ENCODE measurements at regions not wholly inside any gene's neighbourhood (a gene's known extent, or its start where the extent isn't known, plus 50 kb on each side); places are given as distances from the start of the nearest gene placed in this dataset.
A peak's percentile ranks its signal among the peaks of the same experiment; 100 is the strongest.

- Histone ChIP-seq H3K4me3 (ENCODE audit: control insufficient read depth in 1 of 2, extremely low read depth in 1 of 2, low read length in 1 of 2) (no peak overlapping the region), H3K36me3 (ENCODE audit: control insufficient read depth in 2 of 2, extremely low read depth in 1 of 2, insufficient read depth in 1 of 2, low read length in 1 of 2) (no peaks in the 10 kb centered on the region), H3K4me1 (ENCODE audit: control insufficient read depth in 1 of 2, extremely low read depth in 1 of 2, insufficient read depth in 2 of 2, low read length in 2 of 2) (peaks cover 0 to 15% of the 10 kb centered on the region in 2 experiments), H3K27ac (ENCODE audit: low read length) (no peak overlapping the region), H3K9me3 (no peaks in the 10 kb centered on the region), H3K27me3 (replicated peaks in 1 of 2; ENCODE audit: control insufficient read depth in 2 of 2, extremely low read depth in 1 of 2, insufficient read depth in 2 of 2, low read length in 1 of 2) (peaks cover 0 to 4% of the 10 kb centered on the region in 2 experiments)
- ATAC-seq (replicated peaks in 1 of 4) = no peak
- Mint-ChIP-seq H3K27me3 (no peaks in the 10 kb centered on the region), H3K9me3 (no peaks in the 10 kb centered on the region), H3K27ac (peak overlapping the region in 1 of 2 donors; percentile 27), H3K4me1 (peaks cover 5 to 19% (median 9%) of the 10 kb centered on the region in 3 donors), H3K36me3 (no peaks in the 10 kb centered on the region), H3K4me3 (no peak overlapping the region)
- DNase-seq = no peak
- WGBS (ENCODE audit: insufficient coverage) = 80% methylated on average over 1 of the region's 2 CpGs
- POLR2A ChIA-PET = no interaction called here
- CTCF ChIA-PET = no interaction called here
These were observed 57.0 kb upstream of the TNRC6C start for GRCh38 chr17:77901481-77901880.

- CTCF ChIA-PET = no interaction called here
These were observed 53.2 kb upstream of the TNRC6C start for GRCh38 chr17:77905266-77905665.

DNA sequence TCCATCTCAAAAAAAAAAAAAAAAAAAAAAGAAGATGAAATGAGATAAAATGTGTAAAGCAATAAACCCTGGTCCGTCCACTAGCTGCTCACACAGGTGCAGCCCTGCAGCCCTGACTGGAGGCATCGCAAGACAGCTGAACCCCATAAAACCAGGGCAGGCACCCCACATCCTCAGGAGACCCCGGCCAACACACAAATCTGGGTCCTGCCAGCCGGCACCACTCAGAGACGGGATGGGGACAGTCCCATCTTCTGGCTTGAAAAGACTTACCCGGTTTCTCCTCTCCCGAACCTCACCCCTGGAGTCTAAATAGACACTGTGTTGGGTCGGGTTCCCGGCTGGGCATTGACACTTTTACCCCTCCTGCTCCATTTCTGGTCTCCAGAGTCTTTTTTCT is 52.7 kb upstream of the TNRC6C start:
- DNase-seq (no peak), ATAC-seq (replicated peaks in 1 of 4) (no peak)
- peaks cover 0 to 9% (median 0%) of the 10 kb centered on the region in 3 donors for H3K4me1 Mint-ChIP-seq
- 80% methylated on average over 9 of the region's 9 CpGs for WGBS (ENCODE audit: insufficient coverage)
- no peak overlapping the region for H3K4me3 ChIP-seq (ENCODE audit: control insufficient read depth in 1 of 2, extremely low read depth in 1 of 2, low read length in 1 of 2)
- no peak overlapping the region for H3K27ac ChIP-seq (ENCODE audit: low read length)
- H3K36me3 ChIP-seq (ENCODE audit: control insufficient read depth in 2 of 2, extremely low read depth in 1 of 2, insufficient read depth in 1 of 2, low read length in 1 of 2) = no peaks in the 10 kb centered on the region
- CTCF ChIA-PET = no interaction called here
- H3K4me1 ChIP-seq (ENCODE audit: control insufficient read depth in 1 of 2, extremely low read depth in 1 of 2, insufficient read depth in 2 of 2, low read length in 2 of 2) = no peaks in the 10 kb centered on the region
- H3K27me3 ChIP-seq (replicated peaks in 1 of 2; ENCODE audit: control insufficient read depth in 2 of 2, extremely low read depth in 1 of 2, insufficient read depth in 2 of 2, low read length in 1 of 2) = peaks cover 0 to 10% of the 10 kb centered on the region in 2 experiments
- POLR2A ChIA-PET = interaction anchor here in 1 of 2 donors (0.6 kb wide), 1 partner anchor 490 kb away, joined by 6 read pairs; no protein-coding TSS in a partner anchor
- no peak overlapping the region for H3K27ac Mint-ChIP-seq
- H3K9me3 Mint-ChIP-seq = no peaks in the 10 kb centered on the region
- H3K36me3 Mint-ChIP-seq = no peaks in the 10 kb centered on the region
- H3K27me3 Mint-ChIP-seq = peaks cover 0 to 6% of the 10 kb centered on the region in 2 donors
- H3K4me3 Mint-ChIP-seq = no peak overlapping the region
- no peaks in the 10 kb centered on the region for H3K9me3 ChIP-seq

More at GRCh38 chr17:77905266-77905665, 53.2 kb upstream of the TNRC6C start:
- 88% methylated on average over 4 of the region's 14 CpGs for WGBS (ENCODE audit: insufficient coverage)
- Histone ChIP-seq H3K27me3 (replicated peaks in 1 of 2; ENCODE audit: control insufficient read depth in 2 of 2, extremely low read depth in 1 of 2, insufficient read depth in 2 of 2, low read length in 1 of 2) (peaks cover 0 to 10% of the 10 kb centered on the region in 2 experiments), H3K36me3 (ENCODE audit: control insufficient read depth in 2 of 2, extremely low read depth in 1 of 2, insufficient read depth in 1 of 2, low read length in 1 of 2) (no peaks in the 10 kb centered on the region), H3K4me3 (ENCODE audit: control insufficient read depth in 1 of 2, extremely low read depth in 1 of 2, low read length in 1 of 2) (no peak overlapping the region), H3K27ac (ENCODE audit: low read length) (no peak overlapping the region), H3K9me3 (no peaks in the 10 kb centered on the region), H3K4me1 (ENCODE audit: control insufficient read depth in 1 of 2, extremely low read depth in 1 of 2, insufficient read depth in 2 of 2, low read length in 2 of 2) (no peaks in the 10 kb centered on the region)
- ATAC-seq (replicated peaks in 1 of 4) (no peak), DNase-seq (no peak)
- Mint-ChIP-seq H3K27me3 (peaks cover 0 to 4% of the 10 kb centered on the region in 2 donors), H3K4me1 (peaks cover 0 to 9% (median 0%) of the 10 kb centered on the region in 3 donors), H3K27ac (no peak overlapping the region), H3K9me3 (no peaks in the 10 kb centered on the region), H3K36me3 (no peaks in the 10 kb centered on the region), H3K4me3 (no peak overlapping the region)
- POLR2A ChIA-PET = no interaction called here

GRCh38 chr17:77906377-77906871 is 52.1 kb upstream of the TNRC6C start:
- no peaks in the 10 kb centered on the region for H3K9me3 ChIP-seq
- no peaks in the 10 kb centered on the region for H3K36me3 ChIP-seq (ENCODE audit: control insufficient read depth in 2 of 2, extremely low read depth in 1 of 2, insufficient read depth in 1 of 2, low read length in 1 of 2)
- 91% methylated on average over 9 of the region's 10 CpGs for WGBS (ENCODE audit: insufficient coverage)
- Mint-ChIP-seq H3K4me1 (peaks cover 0 to 9% (median 0%) of the 10 kb centered on the region in 3 donors), H3K27me3 (peaks cover under 1 to 6% of the 10 kb centered on the region in 2 donors), H3K27ac (no peak overlapping the region), H3K4me3 (no peak overlapping the region), H3K36me3 (no peaks in the 10 kb centered on the region), H3K9me3 (no peaks in the 10 kb centered on the region)
- H3K27ac ChIP-seq (ENCODE audit: low read length) = no peak overlapping the region
- peaks cover 0 to 10% of the 10 kb centered on the region in 2 experiments for H3K27me3 ChIP-seq (replicated peaks in 1 of 2; ENCODE audit: control insufficient read depth in 2 of 2, extremely low read depth in 1 of 2, insufficient read depth in 2 of 2, low read length in 1 of 2)
- no peaks in the 10 kb centered on the region for H3K4me1 ChIP-seq (ENCODE audit: control insufficient read depth in 1 of 2, extremely low read depth in 1 of 2, insufficient read depth in 2 of 2, low read length in 2 of 2)
- ChIA-PET POLR2A (no interaction called here), CTCF (interaction anchor here in 1 of 2 donors (0.6 kb wide), 1 partner anchor 1147 kb away, joined by 3 read pairs; no protein-coding TSS in a partner anchor)
- DNase-seq (no peak), ATAC-seq (replicated peaks in 1 of 4) (no peak)
- no peak overlapping the region for H3K4me3 ChIP-seq (ENCODE audit: control insufficient read depth in 1 of 2, extremely low read depth in 1 of 2, low read length in 1 of 2)

- WGBS (ENCODE audit: insufficient coverage) = 93% methylated on average over 21 of the region's 23 CpGs
- peaks cover 0 to 9% of the 10 kb centered on the region in 2 experiments for H3K27me3 ChIP-seq (replicated peaks in 1 of 2; ENCODE audit: control insufficient read depth in 2 of 2, extremely low read depth in 1 of 2, insufficient read depth in 2 of 2, low read length in 1 of 2)
- H3K27ac Mint-ChIP-seq = no peak overlapping the region
- no peaks in the 10 kb centered on the region for H3K36me3 ChIP-seq (ENCODE audit: control insufficient read depth in 2 of 2, extremely low read depth in 1 of 2, insufficient read depth in 1 of 2, low read length in 1 of 2)
- H3K27ac ChIP-seq (ENCODE audit: low read length) = no peak overlapping the region
- no peaks in the 10 kb centered on the region for H3K9me3 Mint-ChIP-seq
- H3K36me3 Mint-ChIP-seq = no peaks in the 10 kb centered on the region
- ChIA-PET CTCF (no interaction called here), POLR2A (interaction anchor here in 1 of 2 donors (0.7 kb wide), 1 partner anchor 63 kb away, joined by 8 read pairs; no protein-coding TSS in a partner anchor)
- H3K27me3 Mint-ChIP-seq = peaks cover 7 to 9% of the 10 kb centered on the region in 2 donors
- no peaks in the 10 kb centered on the region for H3K4me1 Mint-ChIP-seq
- no peaks in the 10 kb centered on the region for H3K4me1 ChIP-seq (ENCODE audit: control insufficient read depth in 1 of 2, extremely low read depth in 1 of 2, insufficient read depth in 2 of 2, low read length in 2 of 2)
- H3K9me3 ChIP-seq = no peaks in the 10 kb centered on the region
- no peak overlapping the region for H3K4me3 ChIP-seq (ENCODE audit: control insufficient read depth in 1 of 2, extremely low read depth in 1 of 2, low read length in 1 of 2)
- H3K4me3 Mint-ChIP-seq = no peak overlapping the region
- ATAC-seq (replicated peaks in 1 of 4) = no peak
- DNase-seq = no peak
These were observed 50.7 kb upstream of the TNRC6C start for GRCh38 chr17:77907497-77908461.

- POLR2A ChIA-PET = interaction anchor here in 1 of 2 donors (0.7 kb wide), 1 partner anchor 62 kb away, joined by 8 read pairs; no protein-coding TSS in a partner anchor
- H3K9me3 Mint-ChIP-seq = no peaks in the 10 kb centered on the region
- 96% methylated on average over 3 of the region's 4 CpGs for WGBS (ENCODE audit: insufficient coverage)
- DNase-seq = no peak
- Histone ChIP-seq H3K27ac (ENCODE audit: low read length) (no peak overlapping the region), H3K36me3 (ENCODE audit: control insufficient read depth in 2 of 2, extremely low read depth in 1 of 2, insufficient read depth in 1 of 2, low read length in 1 of 2) (no peaks in the 10 kb centered on the region), H3K27me3 (replicated peaks in 1 of 2; ENCODE audit: control insufficient read depth in 2 of 2, extremely low read depth in 1 of 2, insufficient read depth in 2 of 2, low read length in 1 of 2) (peaks cover 0 to 8% of the 10 kb centered on the region in 2 experiments), H3K9me3 (no peaks in the 10 kb centered on the region), H3K4me3 (ENCODE audit: control insufficient read depth in 1 of 2, extremely low read depth in 1 of 2, low read length in 1 of 2) (no peak overlapping the region), H3K4me1 (ENCODE audit: control insufficient read depth in 1 of 2, extremely low read depth in 1 of 2, insufficient read depth in 2 of 2, low read length in 2 of 2) (no peaks in the 10 kb centered on the region)
- peaks cover 7 to 9% of the 10 kb centered on the region in 2 donors for H3K27me3 Mint-ChIP-seq
- no peak for ATAC-seq (replicated peaks in 1 of 4)
- no peak overlapping the region for H3K27ac Mint-ChIP-seq
- H3K4me3 Mint-ChIP-seq = no peak overlapping the region
- no peaks in the 10 kb centered on the region for H3K36me3 Mint-ChIP-seq
- CTCF ChIA-PET = no interaction called here
- H3K4me1 Mint-ChIP-seq = no peaks in the 10 kb centered on the region
These were observed 50.0 kb upstream of the TNRC6C start for GRCh38 chr17:77908501-77908900.
